HG03196 (cell line): ENCODE measurements at regions not wholly inside any gene's neighbourhood (a gene's known extent, or its start where the extent isn't known, plus 50 kb on each side); places are given as distances from the start of the nearest gene placed in this dataset.

Experiments
- ATAC-seq: cut with Tn5 transposase; IDR thresholded peaks from one replicate; pipeline ENCODE4 v1.9.1; 2021; ENCODE audit not compliant: unreplicated experiment

GRCh38 chr3:106795553-106795952 is 581.7 kb upstream of the CCDC54 start:
- no peak for ATAC-seq

- ATAC-seq, result no peak
Measured at GRCh38 chr3:106797461-106797860, 579.8 kb upstream of the CCDC54 start.

GRCh38 chr3:106805625-106806024 is 571.6 kb upstream of the CCDC54 start:
- ATAC-seq, result no peak

- ATAC-seq, result no peak
Measured at GRCh38 chr3:106806964-106807363, 570.3 kb upstream of the CCDC54 start.

- no peak for ATAC-seq
Measured at GRCh38 chr3:106809041-106809440, 568.2 kb upstream of the CCDC54 start.

- no peak for ATAC-seq
Measured at GRCh38 chr3:106809623-106810299, 567.5 kb upstream of the CCDC54 start.

GRCh38 chr3:106810300-106810875 is 566.9 kb upstream of the CCDC54 start:
- no peak for ATAC-seq

- ATAC-seq, result no peak
Measured at GRCh38 chr3:106811376-106811775, 565.9 kb upstream of the CCDC54 start.

GRCh38 chr3:106813742-106814141 is 563.5 kb upstream of the CCDC54 start:
- no peak for ATAC-seq

- ATAC-seq, result no peak
Measured at GRCh38 chr3:106814231-106814630, 563.0 kb upstream of the CCDC54 start.

- ATAC-seq, result no peak
Measured at GRCh38 chr3:106816838-106817237, 560.4 kb upstream of the CCDC54 start.

GRCh38 chr3:106817706-106818105 is 559.5 kb upstream of the CCDC54 start:
- no peak for ATAC-seq

GRCh38 chr3:106819440-106819839 is 557.8 kb upstream of the CCDC54 start:
- ATAC-seq, result no peak

GRCh38 chr3:106820726-106821362 is 556.4 kb upstream of the CCDC54 start:
- ATAC-seq, result no peak

- ATAC-seq, result no peak
Measured at GRCh38 chr3:106821801-106822200, 555.4 kb upstream of the CCDC54 start.

- no peak for ATAC-seq
Measured at GRCh38 chr3:106822204-106822603, 555.0 kb upstream of the CCDC54 start.

- ATAC-seq, result no peak
Measured at GRCh38 chr3:106823701-106824100, 553.5 kb upstream of the CCDC54 start.

GRCh38 chr3:106824856-106825255 is 552.4 kb upstream of the CCDC54 start:
- no peak for ATAC-seq

GRCh38 chr3:106825962-106826605 is 551.2 kb upstream of the CCDC54 start:
- ATAC-seq, result no peak

- no peak for ATAC-seq
Measured at GRCh38 chr3:106826791-106827311, 550.4 kb upstream of the CCDC54 start.

GRCh38 chr3:106827515-106828213 is 549.6 kb upstream of the CCDC54 start:
- ATAC-seq, result no peak
